H1 (cell line): ENCODE measurements at regions not wholly inside any gene's neighbourhood (a gene's known extent, or its start where the extent isn't known, plus 50 kb on each side); places are given as distances from the start of the nearest gene placed in this dataset.

Source experiments
- CTCF ChIA-PET: fragments of 300-600 bp; sonication (Branson Sonifier 250); formaldehyde crosslinking; loops from one replicate; lab custom pipeline; 2021; ENCODE audit not compliant: partially characterized antibody; lab: Charles Lee
- POLR2A ChIA-PET: fragments of 300-600 bp; sonication (Branson Sonifier 250); formaldehyde crosslinking; loops from one replicate; lab custom pipeline; 2021; ENCODE audit warnings: inconsistent platforms; ENCODE audit not compliant: partially characterized antibody; lab: Charles Lee
- DNase-seq, 2 experiments: peaks; one replicate each; pipeline versions ENCODE4 v3.0.0 to v3.0.0-alpha.2; 2010 to 2022; ENCODE audit warnings: low spot score in 2 of 2, low read depth in 1 of 2, mixed read lengths in 1 of 2
- FAIRE-seq: peaks from 2 replicates; lab custom pipeline; 2011; peaks lifted over from hg19 to GRCh38; lab: Jason Lieb, UNC
- H2AFZ ChIP-seq: 2 replicates; pipeline ENCODE4 v1.8.1; 2012; ENCODE audit warnings: low read length, inconsistent platforms
- H2AK5ac ChIP-seq: 2 replicates; pipeline ENCODE4 v1.6.1; 2013; ENCODE audit warnings: low read depth, low read length
- H2BK120ac ChIP-seq: replicated peaks from 2 replicates; pipeline ENCODE3; 2013; ENCODE audit warnings: low read depth, low read length, inconsistent platforms
- H2BK12ac ChIP-seq: 2 replicates; pipeline ENCODE4 v1.6.1; 2013; ENCODE audit warnings: low read depth, low read length
- H2BK15ac ChIP-seq: 2 replicates; pipeline ENCODE4 v1.6.1; 2013; ENCODE audit warnings: low read length
- H2BK20ac ChIP-seq: 2 replicates; pipeline ENCODE4 v1.6.1; 2013; ENCODE audit warnings: low read length
- H2BK5ac ChIP-seq: 2 replicates; pipeline ENCODE4 v1.6.1; 2013; ENCODE audit warnings: low read depth, low read length
- H3K14ac ChIP-seq: 2 replicates; pipeline ENCODE4 v1.6.1; 2013; ENCODE audit warnings: inconsistent platforms; ENCODE audit not compliant: insufficient read length
- H3K18ac ChIP-seq: 2 replicates; pipeline ENCODE4 v1.6.1; 2013; ENCODE audit warnings: low read length; ENCODE audit errors: extremely low read depth
- H3K23ac ChIP-seq: 2 replicates; pipeline ENCODE4 v1.6.1; 2013; ENCODE audit warnings: inconsistent platforms; ENCODE audit not compliant: insufficient read length
- H3K23me2 ChIP-seq: 2 replicates; pipeline ENCODE4 v1.6.1; 2013; ENCODE audit warnings: low read depth, low read length
- H3K27ac ChIP-seq: 2 replicates; pipeline ENCODE4 v1.6.1; 2011; ENCODE audit warnings: low read depth, low read length, inconsistent platforms
- H3K27me3 ChIP-seq, 4 experiments: replicated peaks in 1 of 4; 1 replicate in 1 of 4; 2 replicates in 3 of 4; pipeline versions ENCODE4 v1.6.1 to v1.8.1; 2011 to 2013; ENCODE audit warnings: low read length in 3 of 4, mild to moderate bottlenecking in 3 of 4, inconsistent platforms in 2 of 4, mixed read lengths in 2 of 4, moderate library complexity in 1 of 4; ENCODE audit not compliant: control insufficient read depth in 3 of 4, insufficient read depth in 3 of 4; ENCODE audit errors: extremely low read depth in 1 of 4
- H3K36me3 ChIP-seq, 4 experiments: 2 replicates each; pipeline versions ENCODE4 v1.6.1 to v1.8.1; 2011 to 2013; ENCODE audit warnings: mild to moderate bottlenecking in 4 of 4, low read length in 3 of 4, moderate library complexity in 2 of 4, control low read depth in 1 of 4, inconsistent platforms in 1 of 4; ENCODE audit not compliant: insufficient read depth in 4 of 4, control insufficient read depth in 2 of 4
- H3K4ac ChIP-seq: replicated peaks from 2 replicates; pipeline ENCODE3; 2013; ENCODE audit warnings: low read length, low read depth, mixed read lengths, inconsistent platforms; ENCODE audit not compliant: insufficient read length
- H3K4me1 ChIP-seq, 4 experiments: replicated peaks in 1 of 4; 1 replicate in 1 of 4; 2 replicates in 3 of 4; pipeline versions ENCODE4 v1.6.1 to v1.8.1; 2011 to 2013; ENCODE audit warnings: low read length in 3 of 4, inconsistent platforms in 2 of 4, mixed read lengths in 1 of 4; ENCODE audit not compliant: insufficient read depth in 4 of 4, control insufficient read depth in 3 of 4
- H3K4me2 ChIP-seq, 2 experiments: 2 replicates each; pipeline versions ENCODE4 v1.6.1 to v1.8.1; 2011 to 2013; ENCODE audit warnings: low read depth in 2 of 2, low read length in 2 of 2, control low read depth in 1 of 2, inconsistent platforms in 1 of 2, mild to moderate bottlenecking in 1 of 2; ENCODE audit not compliant: insufficient read depth in 1 of 2
- H3K4me3 ChIP-seq, 4 experiments: fragments of 200-600, 300-600 bp in 1 of 4; sonication (generic), shearing (Covaris generic), sonication (Bioruptor Twin) in 1 of 4; 2 replicates each; pipeline versions ENCODE4 v1.5.1 to v1.8.1; 2011 to 2016; ENCODE audit warnings: low read length in 4 of 4, low read depth in 3 of 4, control low read depth in 2 of 4, inconsistent platforms in 2 of 4, mild to moderate bottlenecking in 2 of 4, mixed read lengths in 1 of 4, moderate library complexity in 1 of 4; ENCODE audit not compliant: insufficient read depth in 2 of 4; ENCODE audit errors: extremely low read depth in 1 of 4
- H3K56ac ChIP-seq: replicated peaks from 2 replicates; pipeline ENCODE3; 2013; ENCODE audit warnings: low read depth, mild to moderate bottlenecking, mixed read lengths, low read length, inconsistent platforms; ENCODE audit not compliant: insufficient read length
- H3K79me1 ChIP-seq: 2 replicates; pipeline ENCODE4 v1.6.1; 2013; ENCODE audit warnings: low read depth, low read length, control low read depth
- H3K79me2 ChIP-seq, 2 experiments: 2 replicates each; pipeline versions ENCODE4 v1.6.1 to v1.8.1; 2012 to 2013; ENCODE audit warnings: low read length in 2 of 2, mild to moderate bottlenecking in 2 of 2, inconsistent platforms in 1 of 2; ENCODE audit not compliant: insufficient read depth in 2 of 2, control insufficient read depth in 1 of 2
- H3K9ac ChIP-seq, 4 experiments: replicated peaks in 1 of 4; 1 replicate in 1 of 4; 2 replicates in 3 of 4; pipeline versions ENCODE4 v1.6.1 to v1.8.1; 2011 to 2013; ENCODE audit warnings: low read depth in 3 of 4, low read length in 3 of 4, control low read depth in 2 of 4, mild to moderate bottlenecking in 2 of 4, moderate library complexity in 2 of 4, inconsistent platforms in 1 of 4; ENCODE audit errors: extremely low read depth in 1 of 4
- H3K9me3 ChIP-seq, 2 experiments: 2 replicates each; pipeline versions ENCODE4 v1.6.1 to v1.8.1; 2012 to 2013; ENCODE audit warnings: mild to moderate bottlenecking in 2 of 2, moderate library complexity in 2 of 2, control low read depth in 1 of 2, inconsistent platforms in 1 of 2, low read depth in 1 of 2, low read length in 1 of 2, mixed read lengths in 1 of 2; ENCODE audit not compliant: insufficient read depth in 2 of 2
- H4K20me1 ChIP-seq, 2 experiments: replicated peaks in 1 of 2; 2 replicates each; pipeline versions ENCODE3 to v1.8.1; 2011 to 2013; ENCODE audit warnings: inconsistent platforms in 2 of 2, low read length in 2 of 2, mild to moderate bottlenecking in 1 of 2; ENCODE audit not compliant: insufficient read depth in 2 of 2, control insufficient read depth in 1 of 2
- H4K5ac ChIP-seq: 2 replicates; pipeline ENCODE4 v1.6.1; 2013; ENCODE audit warnings: low read length, low read depth, mixed read lengths, inconsistent platforms; ENCODE audit not compliant: insufficient read length
- H4K8ac ChIP-seq: 2 replicates; pipeline ENCODE4 v1.8.0; 2013; ENCODE audit warnings: mild to moderate bottlenecking, moderate library complexity, low read length, inconsistent platforms; ENCODE audit not compliant: insufficient read depth; ENCODE audit errors: extremely low read depth
- H4K91ac ChIP-seq: replicated peaks from 2 replicates; pipeline ENCODE3; 2013; ENCODE audit warnings: low read length, mixed read lengths, inconsistent platforms; ENCODE audit not compliant: insufficient read length
- ATF2 ChIP-seq: IDR thresholded peaks from 2 replicates; pipeline ENCODE4 v1.6.1; 2012; ENCODE audit warnings: low read length, inconsistent platforms
- EZH2 ChIP-seq: fragments of 200-600 bp; sonication (generic); IDR thresholded peaks from 2 replicates; pipeline ENCODE4 v1.7.1; 2012; ENCODE audit warnings: low read depth, mild to moderate bottlenecking, moderate library complexity, low read length, inconsistent platforms; ENCODE audit not compliant: severe bottlenecking
- JUN ChIP-seq: IDR thresholded peaks from 2 replicates; pipeline ENCODE4 v1.6.1; 2011; ENCODE audit warnings: low read depth, mild to moderate bottlenecking, improper control_type of control experiment, low read length
- KDM1A ChIP-seq: fragments of 200-600, 300-600 bp; sonication (generic); IDR thresholded peaks from 2 replicates; pipeline ENCODE4 v1.7.1; 2016; ENCODE audit warnings: mild to moderate bottlenecking, low read length, borderline replicate concordance
- POU5F1 ChIP-seq: IDR thresholded peaks from 2 replicates; pipeline ENCODE4 v1.6.1; 2011; ENCODE audit warnings: low read depth, mild to moderate bottlenecking, low read length, moderate library complexity
- SIX5 ChIP-seq: IDR thresholded peaks from 2 replicates; pipeline ENCODE4 v1.6.1; 2011; ENCODE audit warnings: mild to moderate bottlenecking, low read depth, low read length
- WGBS, 2 experiments: shearing (Covaris generic) in 1 of 2; methylation state at CpG; one replicate each; pipeline versions ENCODE4 v1.1.6 to v1.1.7; 2013 to 2015; ENCODE audit warnings: low lambda C conversion rate in 2 of 2, mixed read lengths in 2 of 2, inconsistent platforms in 1 of 2, low coverage in 1 of 2, missing lambda C conversion rate in 1 of 2; ENCODE audit not compliant: insufficient replicate concordance in 2 of 2, insufficient coverage in 1 of 2, insufficient read length in 1 of 2; ENCODE audit errors: extremely low coverage in 1 of 2, missing lambda C conversion rate in 1 of 2; 5-methylcytosine and 5-hydroxymethylcytosine counted together

GRCh38 chr3:35263477-35263876 lies 375.8 kb upstream of the ARPP21 start:
- H3K4ac ChIP-seq: no peak overlapping the region
- ChIA-PET CTCF (no interaction called here), POLR2A (no interaction called here)
- H3K36me3 ChIP-seq: no peaks in the 10 kb centered on the region
- H2AK5ac ChIP-seq: no peak overlapping the region
- no peak overlapping the region for H2BK120ac ChIP-seq
- H3K14ac ChIP-seq: no peak overlapping the region
- no peak overlapping the region for H3K4me2 ChIP-seq
- H2BK12ac ChIP-seq: no peak overlapping the region
- no peak overlapping the region for H2AFZ ChIP-seq
- no peak overlapping the region for H2BK20ac ChIP-seq
- no peak overlapping the region for H2BK15ac ChIP-seq
- 100% methylated on average over 1 of the region's 1 CpG; no CpG with 5 or more reads in 1 of the 2 experiments for WGBS, 2 experiments
- no peak overlapping the region for H2BK5ac ChIP-seq
- no peak overlapping the region for H4K5ac ChIP-seq
- no peaks in the 10 kb centered on the region for H3K23me2 ChIP-seq
- H3K18ac ChIP-seq: no peak overlapping the region
- FAIRE-seq (no peak), DNase-seq (no peak)
- TF ChIP-seq SIX5 (no peak), EZH2 (no peak), ATF2 (no peak), JUN (no peak), POU5F1 (no peak), KDM1A (no peak)
- H3K4me3 ChIP-seq: no peak overlapping the region
- no peaks in the 10 kb centered on the region for H4K20me1 ChIP-seq
- no peaks in the 10 kb centered on the region for H3K27me3 ChIP-seq
- no peak overlapping the region for H4K91ac ChIP-seq
- no peaks in the 10 kb centered on the region for H3K4me1 ChIP-seq
- H3K9me3 ChIP-seq: no peaks in the 10 kb centered on the region
- no peak overlapping the region for H3K9ac ChIP-seq
- H4K8ac ChIP-seq: no peak overlapping the region
- no peak overlapping the region for H3K23ac ChIP-seq
- no peak overlapping the region for H3K56ac ChIP-seq
- H3K79me1 ChIP-seq: no peaks in the 10 kb centered on the region
- H3K27ac ChIP-seq: no peak overlapping the region
- no peaks in the 10 kb centered on the region for H3K79me2 ChIP-seq
